ENCODE measurements at regions not wholly inside any gene's neighbourhood (a gene's known extent, or its start where the extent isn't known, plus 50 kb on each side); places are given as distances from the start of the nearest gene placed in this dataset.

GRCh38 chr1:55662875-55663274, 447.7 kb upstream of the USP24 start:
- no TSS peak for BruUV-seq (replicated peaks)
- Mint-ChIP-seq H3K4me3 (ENCODE audit: low read depth, unreplicated experiment) (no peak overlapping the region), H3K9me3 (ENCODE audit: low read depth, unreplicated experiment) (peaks cover 4% of the 10 kb centered on the region), H3K4me1 (ENCODE audit: low read depth, unreplicated experiment) (no peaks in the 10 kb centered on the region), H3K27ac (ENCODE audit: unreplicated experiment) (no peak overlapping the region), H3K27me3 (ENCODE audit: unreplicated experiment) (no peaks in the 10 kb centered on the region), H3K36me3 (ENCODE audit: insufficient read depth, unreplicated experiment) (no peaks in the 10 kb centered on the region)
- intact Hi-C loops (cut with micrococcal nuclease; ENCODE audit: unreplicated experiment): no loop called here
- CTCF ChIA-PET: no interaction called here
- DNase-seq: no peak
- TF ChIP-seq CTCF (IDR thresholded peaks at IDR 0.05; ENCODE audit: unreplicated experiment): no peak

GRCh38 chr1:55658917-55659316, 443.8 kb upstream of the USP24 start:
- DNase-seq: no peak
- Mint-ChIP-seq H3K27me3 (ENCODE audit: unreplicated experiment) (no peaks in the 10 kb centered on the region), H3K4me1 (ENCODE audit: low read depth, unreplicated experiment) (no peaks in the 10 kb centered on the region), H3K4me3 (ENCODE audit: low read depth, unreplicated experiment) (no peak overlapping the region), H3K9me3 (ENCODE audit: low read depth, unreplicated experiment) (peaks cover 4% of the 10 kb centered on the region), H3K36me3 (ENCODE audit: insufficient read depth, unreplicated experiment) (no peaks in the 10 kb centered on the region), H3K27ac (ENCODE audit: unreplicated experiment) (no peak overlapping the region)
- no peak for TF ChIP-seq CTCF (IDR thresholded peaks at IDR 0.05; ENCODE audit: unreplicated experiment)
- CTCF ChIA-PET: interaction anchor here (0.7 kb wide), 1 partner anchor 917 kb away, joined by 3 read pairs; no protein-coding TSS in a partner anchor
- intact Hi-C loops (cut with micrococcal nuclease; ENCODE audit: unreplicated experiment): no loop called here
- no TSS peak for BruUV-seq (replicated peaks)

GRCh38 chr1:55654750-55655149, 439.6 kb upstream of the USP24 start:
- no peak for TF ChIP-seq CTCF (IDR thresholded peaks at IDR 0.05; ENCODE audit: unreplicated experiment)
- no peaks in the 10 kb centered on the region for H3K4me1 Mint-ChIP-seq (ENCODE audit: low read depth, unreplicated experiment)
- no peak overlapping the region for H3K4me3 Mint-ChIP-seq (ENCODE audit: low read depth, unreplicated experiment)
- H3K27ac Mint-ChIP-seq (ENCODE audit: unreplicated experiment): no peak overlapping the region
- no peak for DNase-seq
- no TSS peak for BruUV-seq (replicated peaks)
- H3K36me3 Mint-ChIP-seq (ENCODE audit: insufficient read depth, unreplicated experiment): no peaks in the 10 kb centered on the region
- no peaks in the 10 kb centered on the region for H3K27me3 Mint-ChIP-seq (ENCODE audit: unreplicated experiment)
- peaks cover 2% of the 10 kb centered on the region for H3K9me3 Mint-ChIP-seq (ENCODE audit: low read depth, unreplicated experiment)
- intact Hi-C loops (cut with micrococcal nuclease; ENCODE audit: unreplicated experiment): no loop called here
- CTCF ChIA-PET: no interaction called here

GRCh38 chr1:55654171-55654570, 439.0 kb upstream of the USP24 start:
- H3K27me3 Mint-ChIP-seq (ENCODE audit: unreplicated experiment): no peaks in the 10 kb centered on the region
- no TSS peak for BruUV-seq (replicated peaks)
- no peak overlapping the region for H3K4me3 Mint-ChIP-seq (ENCODE audit: low read depth, unreplicated experiment)

More at GRCh38 chr1:55654171-55654570, 439.0 kb upstream of the USP24 start:
- Mint-ChIP-seq H3K27ac (ENCODE audit: unreplicated experiment) (no peak overlapping the region), H3K4me1 (ENCODE audit: low read depth, unreplicated experiment) (no peaks in the 10 kb centered on the region), H3K36me3 (ENCODE audit: insufficient read depth, unreplicated experiment) (no peaks in the 10 kb centered on the region), H3K9me3 (ENCODE audit: low read depth, unreplicated experiment) (peaks cover 2% of the 10 kb centered on the region)
- CTCF ChIA-PET: no interaction called here
- intact Hi-C loops (cut with micrococcal nuclease; ENCODE audit: unreplicated experiment): no loop called here
- TF ChIP-seq CTCF (IDR thresholded peaks at IDR 0.05; ENCODE audit: unreplicated experiment): no peak
- DNase-seq: no peak

Measured in Calu3 (cell line).